OCI-LY1 (cell line): ENCODE measurements at regions not wholly inside any gene's neighbourhood (a gene's known extent, or its start where the extent isn't known, plus 50 kb on each side); places are given as distances from the start of the nearest gene placed in this dataset.

Experiments used
- CTCF ChIP-seq: fragments of 200-600 bp; sonication (generic), shearing (Covaris generic); IDR thresholded peaks from 2 replicates; pipeline ENCODE4 v1.5.1; 2017; ENCODE audit warnings: mild to moderate bottlenecking, antibody characterized with exemption, low read length, moderate library complexity, mixed read lengths
- EZH2 ChIP-seq: fragments of 200-600 bp; sonication (generic), shearing (Covaris generic); IDR thresholded peaks from 2 replicates; pipeline ENCODE4 v1.8.0; 2017; ENCODE audit warnings: borderline replicate concordance, mixed run types, mild to moderate bottlenecking, antibody characterized with exemption, low read length, moderate library complexity, mixed read lengths

- no peak for TF ChIP-seq CTCF
- TF ChIP-seq EZH2 = no peak
These were observed 109.2 kb upstream of the TPM1 start for GRCh38 chr15:62933386-62933785.
